ENCODE measurements at regions not wholly inside any gene's neighbourhood (a gene's known extent, or its start where the extent isn't known, plus 50 kb on each side); places are given as distances from the start of the nearest gene placed in this dataset.

GRCh38 chr12:90832427-90832826 lies 122.5 kb downstream of the CCER1 start:
- Histone ChIP-seq H3K4me1 (ENCODE audit: low read length) (no peaks in the 10 kb centered on the region), H4K20me1 (ENCODE audit: insufficient read depth, low read length) (no peaks in the 10 kb centered on the region), H3K9ac (ENCODE audit: low read length) (no peak overlapping the region), H3K79me2 (ENCODE audit: low read length) (no peaks in the 10 kb centered on the region), H3K9me3 (ENCODE audit: insufficient read depth, low read length) (no peaks in the 10 kb centered on the region), H3K27me3 (ENCODE audit: low read depth, low read length) (no peaks in the 10 kb centered on the region), H3K27ac (ENCODE audit: low read length) (no peak overlapping the region), H2AFZ (ENCODE audit: low read depth, low read length) (no peak overlapping the region), H3K36me3 (replicated peaks; ENCODE audit: low read depth, low read length) (no peaks in the 10 kb centered on the region), H3K4me3 (ENCODE audit: low read length) (no peak overlapping the region), H3K4me2 (ENCODE audit: low read length) (no peak overlapping the region)
- TF ChIP-seq EZH2phosphoT487 (IDR thresholded peaks at IDR 0.05; ENCODE audit: low read depth), result no peak
- TF ChIP-seq, protein P1, sequence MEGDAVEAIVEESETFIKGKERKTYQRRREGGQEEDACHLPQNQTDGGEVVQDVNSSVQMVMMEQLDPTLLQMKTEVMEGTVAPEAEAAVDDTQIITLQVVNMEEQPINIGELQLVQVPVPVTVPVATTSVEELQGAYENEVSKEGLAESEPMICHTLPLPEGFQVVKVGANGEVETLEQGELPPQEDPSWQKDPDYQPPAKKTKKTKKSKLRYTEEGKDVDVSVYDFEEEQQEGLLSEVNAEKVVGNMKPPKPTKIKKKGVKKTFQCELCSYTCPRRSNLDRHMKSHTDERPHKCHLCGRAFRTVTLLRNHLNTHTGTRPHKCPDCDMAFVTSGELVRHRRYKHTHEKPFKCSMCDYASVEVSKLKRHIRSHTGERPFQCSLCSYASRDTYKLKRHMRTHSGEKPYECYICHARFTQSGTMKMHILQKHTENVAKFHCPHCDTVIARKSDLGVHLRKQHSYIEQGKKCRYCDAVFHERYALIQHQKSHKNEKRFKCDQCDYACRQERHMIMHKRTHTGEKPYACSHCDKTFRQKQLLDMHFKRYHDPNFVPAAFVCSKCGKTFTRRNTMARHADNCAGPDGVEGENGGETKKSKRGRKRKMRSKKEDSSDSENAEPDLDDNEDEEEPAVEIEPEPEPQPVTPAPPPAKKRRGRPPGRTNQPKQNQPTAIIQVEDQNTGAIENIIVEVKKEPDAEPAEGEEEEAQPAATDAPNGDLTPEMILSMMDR (IDR thresholded peaks at IDR 0.05; ENCODE audit: low read depth, low read length), result no peak

DNA sequence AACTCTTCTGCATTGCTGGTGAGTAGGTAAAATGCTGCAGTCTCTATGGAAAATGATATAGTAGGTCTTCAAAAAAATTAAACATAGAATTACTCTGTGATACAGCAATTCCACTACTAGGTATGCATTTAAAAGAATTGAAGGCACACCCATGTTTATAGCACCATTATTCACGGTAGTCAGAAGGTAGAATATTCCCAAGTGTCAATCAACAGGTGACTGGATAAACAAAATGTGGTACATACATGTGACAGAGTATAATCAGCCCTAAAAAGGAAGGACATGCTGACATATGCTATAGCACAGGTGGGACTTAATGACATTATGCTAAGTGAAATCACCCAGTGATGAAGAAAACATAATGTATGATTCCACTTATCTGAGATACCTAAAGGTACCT lies 123.3 kb downstream of the CCER1 start:
- H3K9ac ChIP-seq (ENCODE audit: low read length), result no peak overlapping the region
- H3K27me3 ChIP-seq (ENCODE audit: low read depth, low read length), result no peaks in the 10 kb centered on the region
- no peaks in the 10 kb centered on the region for H4K20me1 ChIP-seq (ENCODE audit: insufficient read depth, low read length)
- H2AFZ ChIP-seq (ENCODE audit: low read depth, low read length), result 0 out of 2 replicates have a peak overlapping the region, but pooled peaks have one; percentile 20
- H3K79me2 ChIP-seq (ENCODE audit: low read length), result no peaks in the 10 kb centered on the region
- no peak overlapping the region for H3K4me3 ChIP-seq (ENCODE audit: low read length)
- H3K36me3 ChIP-seq (replicated peaks; ENCODE audit: low read depth, low read length), result no peaks in the 10 kb centered on the region
- H3K4me1 ChIP-seq (ENCODE audit: low read length), result no peaks in the 10 kb centered on the region
- no peak overlapping the region for H3K4me2 ChIP-seq (ENCODE audit: low read length)
- no peak for TF ChIP-seq EZH2phosphoT487 (IDR thresholded peaks at IDR 0.05; ENCODE audit: low read depth)
- TF ChIP-seq, protein P1 (IDR thresholded peaks at IDR 0.05; ENCODE audit: low read depth, low read length), result no peak
- H3K9me3 ChIP-seq (ENCODE audit: insufficient read depth, low read length), result no peaks in the 10 kb centered on the region
- H3K27ac ChIP-seq (ENCODE audit: low read length), result no peak overlapping the region

DNA sequence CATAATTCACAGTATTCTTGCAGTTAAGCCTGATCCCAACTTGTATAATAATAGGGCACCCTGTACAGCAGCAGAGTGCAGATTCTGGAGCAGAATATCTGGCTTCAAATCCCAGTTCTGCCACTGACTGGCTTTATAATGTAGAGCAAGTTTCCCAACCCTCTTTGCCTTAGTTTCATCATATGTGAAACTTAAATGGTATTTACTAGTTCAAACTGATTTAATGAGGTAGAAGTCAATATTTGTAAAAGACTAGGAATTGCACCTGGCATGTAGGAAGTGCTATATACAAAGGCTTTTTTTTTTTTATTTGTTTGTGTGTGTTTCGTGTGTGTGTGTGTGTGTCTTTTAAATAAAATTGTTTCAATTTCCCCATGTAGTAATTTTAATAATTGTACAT lies 125.9 kb downstream of the CCER1 start:
- Histone ChIP-seq H3K27me3 (ENCODE audit: low read depth, low read length) (no peaks in the 10 kb centered on the region), H3K9me3 (ENCODE audit: insufficient read depth, low read length) (no peaks in the 10 kb centered on the region), H3K4me3 (ENCODE audit: low read length) (no peak overlapping the region), H3K4me2 (ENCODE audit: low read length) (no peak overlapping the region), H3K27ac (ENCODE audit: low read length) (no peak overlapping the region), H4K20me1 (ENCODE audit: insufficient read depth, low read length) (no peaks in the 10 kb centered on the region), H2AFZ (ENCODE audit: low read depth, low read length) (no peak overlapping the region), H3K79me2 (ENCODE audit: low read length) (no peaks in the 10 kb centered on the region), H3K4me1 (ENCODE audit: low read length) (no peaks in the 10 kb centered on the region), H3K9ac (ENCODE audit: low read length) (no peak overlapping the region), H3K36me3 (replicated peaks; ENCODE audit: low read depth, low read length) (no peaks in the 10 kb centered on the region)
- TF ChIP-seq, protein P1 (IDR thresholded peaks at IDR 0.05; ENCODE audit: low read depth, low read length), result no peak

GRCh38 chr12:90828621-90829020 lies 126.4 kb downstream of the CCER1 start:
- Histone ChIP-seq H3K79me2 (ENCODE audit: low read length) (no peaks in the 10 kb centered on the region), H3K9ac (ENCODE audit: low read length) (no peak overlapping the region), H3K27me3 (ENCODE audit: low read depth, low read length) (no peaks in the 10 kb centered on the region), H3K4me3 (ENCODE audit: low read length) (no peak overlapping the region), H4K20me1 (ENCODE audit: insufficient read depth, low read length) (no peaks in the 10 kb centered on the region), H3K36me3 (replicated peaks; ENCODE audit: low read depth, low read length) (no peaks in the 10 kb centered on the region), H2AFZ (ENCODE audit: low read depth, low read length) (no peak overlapping the region), H3K4me1 (ENCODE audit: low read length) (no peaks in the 10 kb centered on the region), H3K27ac (ENCODE audit: low read length) (no peak overlapping the region), H3K9me3 (ENCODE audit: insufficient read depth, low read length) (no peaks in the 10 kb centered on the region), H3K4me2 (ENCODE audit: low read length) (no peak overlapping the region)
- TF ChIP-seq, protein P1 (IDR thresholded peaks at IDR 0.05; ENCODE audit: low read depth, low read length), result no peak
- no peak for TF ChIP-seq EZH2phosphoT487 (IDR thresholded peaks at IDR 0.05; ENCODE audit: low read depth)
